Thyroid gland (tissue), 4 donors: ENCODE measurements at regions not wholly inside any gene's neighbourhood (a gene's known extent, or its start where the extent isn't known, plus 50 kb on each side); places are given as distances from the start of the nearest gene placed in this dataset.

Experiments
- POLR2A ChIP-seq, 2 donors: fragments of 450-650 bp; IDR thresholded peaks; one replicate each; pipeline ENCODE4 v1.6.1; 2017; ENCODE audit warnings: antibody characterized with exemption in 2 of 2, mild to moderate bottlenecking in 2 of 2, moderate library complexity in 1 of 2
- TF ChIP-seq, protein P1 (sequence below), 6 experiments: fragments of 200-600 bp in 3 of 6; fragments of 450-650 bp in 3 of 6; sonication (generic) in 3 of 6; IDR thresholded peaks; one replicate each; pipeline ENCODE4 v1.5.1; 2016 to 2019; ENCODE audit warnings: antibody characterized with exemption in 6 of 6, mild to moderate bottlenecking in 2 of 6, inconsistent platforms in 1 of 6, moderate library complexity in 1 of 6

DNA sequence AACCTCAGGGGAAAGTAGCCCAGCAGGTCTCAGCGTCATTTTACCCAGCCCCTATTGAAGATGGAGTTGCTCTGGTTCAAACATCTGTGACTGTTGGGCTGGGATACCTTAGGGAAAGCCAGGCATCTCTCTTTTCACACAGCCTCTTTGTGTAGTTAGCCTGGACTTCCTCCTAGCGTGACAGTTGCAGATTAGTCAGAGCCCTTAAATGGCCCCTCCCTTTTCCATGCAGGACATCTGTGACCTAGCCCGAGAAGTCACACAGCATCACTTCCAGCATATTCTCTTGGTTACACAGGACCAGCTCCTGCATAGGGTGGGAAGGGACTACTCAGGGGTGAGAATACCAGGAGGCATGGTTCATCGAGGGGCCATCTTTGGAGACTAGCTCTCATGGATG is 375.0 kb upstream of the RBFOX1 start:
- TF ChIP-seq, protein P1, sequence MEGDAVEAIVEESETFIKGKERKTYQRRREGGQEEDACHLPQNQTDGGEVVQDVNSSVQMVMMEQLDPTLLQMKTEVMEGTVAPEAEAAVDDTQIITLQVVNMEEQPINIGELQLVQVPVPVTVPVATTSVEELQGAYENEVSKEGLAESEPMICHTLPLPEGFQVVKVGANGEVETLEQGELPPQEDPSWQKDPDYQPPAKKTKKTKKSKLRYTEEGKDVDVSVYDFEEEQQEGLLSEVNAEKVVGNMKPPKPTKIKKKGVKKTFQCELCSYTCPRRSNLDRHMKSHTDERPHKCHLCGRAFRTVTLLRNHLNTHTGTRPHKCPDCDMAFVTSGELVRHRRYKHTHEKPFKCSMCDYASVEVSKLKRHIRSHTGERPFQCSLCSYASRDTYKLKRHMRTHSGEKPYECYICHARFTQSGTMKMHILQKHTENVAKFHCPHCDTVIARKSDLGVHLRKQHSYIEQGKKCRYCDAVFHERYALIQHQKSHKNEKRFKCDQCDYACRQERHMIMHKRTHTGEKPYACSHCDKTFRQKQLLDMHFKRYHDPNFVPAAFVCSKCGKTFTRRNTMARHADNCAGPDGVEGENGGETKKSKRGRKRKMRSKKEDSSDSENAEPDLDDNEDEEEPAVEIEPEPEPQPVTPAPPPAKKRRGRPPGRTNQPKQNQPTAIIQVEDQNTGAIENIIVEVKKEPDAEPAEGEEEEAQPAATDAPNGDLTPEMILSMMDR (IDR thresholded peaks at IDR 0.05): no peak
- no peak for TF ChIP-seq POLR2A (IDR thresholded peaks at IDR 0.05)
